Stimulated activated CD8-positive, alpha-beta memory T cell treated with anti-CD3 and anti-CD28 coated beads, Interleukin-7, amount 100 ng/mL, for 1 hour (primary cell): ENCODE measurements at regions not wholly inside any gene's neighbourhood (a gene's known extent, or its start where the extent isn't known, plus 50 kb on each side); places are given as distances from the start of the nearest gene placed in this dataset.

Experiments used
- DNase-seq, 2 donors: peaks; one replicate each; pipeline ENCODE4 v3.0.0-alpha.2; 2020; ENCODE audit warnings: low read depth in 2 of 2

- no peak for DNase-seq
Observed at GRCh38 chr16:85291302-85292148, 179.3 kb upstream of the CIBAR2 start.

DNA sequence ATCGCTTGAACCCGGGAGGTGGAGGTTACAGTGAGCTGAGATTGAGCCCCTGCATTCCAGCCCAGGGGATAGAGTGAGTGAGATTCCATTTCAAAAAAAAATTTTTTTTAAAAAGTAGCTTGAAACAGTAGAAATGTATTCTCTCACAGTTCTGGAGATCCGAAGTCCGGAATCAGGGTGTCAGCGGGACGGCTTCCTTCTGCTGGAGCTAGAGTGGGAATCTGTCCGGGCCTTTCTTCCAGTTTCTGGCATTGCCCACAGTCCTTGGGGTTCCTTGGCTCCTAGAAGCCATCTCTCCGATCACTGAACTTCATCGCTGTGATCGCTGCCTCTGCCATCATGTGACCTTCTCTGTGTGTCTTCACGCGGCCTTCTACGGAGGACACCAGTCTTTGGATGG lies 181.2 kb upstream of the CIBAR2 start:
- no peak for DNase-seq

DNA sequence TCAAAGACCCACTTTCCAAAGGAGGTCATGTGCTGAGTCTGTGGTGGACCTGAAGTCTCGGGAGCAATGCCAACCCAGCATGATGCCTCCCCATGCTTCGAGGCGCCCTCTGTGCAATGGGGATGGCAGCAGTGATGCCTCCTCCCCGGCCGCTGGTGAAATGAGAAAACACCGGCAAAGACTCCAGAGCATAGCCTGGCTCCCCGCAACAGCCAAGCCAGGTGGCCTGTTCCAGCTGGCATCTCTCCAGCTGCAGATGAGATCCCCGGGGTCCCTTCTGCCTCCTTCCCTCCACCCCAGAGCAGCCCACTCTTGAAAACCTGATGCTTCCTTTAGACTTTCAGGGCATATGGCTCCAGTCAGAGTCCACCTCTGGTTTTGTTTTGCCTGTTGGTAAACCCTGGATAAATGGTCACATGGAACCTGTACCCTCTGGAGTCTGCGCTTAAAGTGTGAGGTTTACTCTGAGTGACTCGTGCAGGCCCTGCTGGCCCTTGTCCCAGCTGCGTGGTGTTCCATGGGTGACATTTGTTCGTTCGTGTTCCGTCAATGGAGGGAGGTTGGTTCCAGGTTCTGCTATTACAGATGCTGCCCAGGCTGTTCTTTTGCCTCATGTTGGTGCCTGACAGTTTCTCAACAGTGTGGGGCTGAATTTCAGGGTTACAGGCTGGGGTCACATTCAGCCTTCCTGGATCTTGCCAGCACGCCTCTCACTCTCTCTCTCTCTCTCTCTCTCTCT lies 181.8 kb upstream of the CIBAR2 start:
- DNase-seq = no peak

DNA sequence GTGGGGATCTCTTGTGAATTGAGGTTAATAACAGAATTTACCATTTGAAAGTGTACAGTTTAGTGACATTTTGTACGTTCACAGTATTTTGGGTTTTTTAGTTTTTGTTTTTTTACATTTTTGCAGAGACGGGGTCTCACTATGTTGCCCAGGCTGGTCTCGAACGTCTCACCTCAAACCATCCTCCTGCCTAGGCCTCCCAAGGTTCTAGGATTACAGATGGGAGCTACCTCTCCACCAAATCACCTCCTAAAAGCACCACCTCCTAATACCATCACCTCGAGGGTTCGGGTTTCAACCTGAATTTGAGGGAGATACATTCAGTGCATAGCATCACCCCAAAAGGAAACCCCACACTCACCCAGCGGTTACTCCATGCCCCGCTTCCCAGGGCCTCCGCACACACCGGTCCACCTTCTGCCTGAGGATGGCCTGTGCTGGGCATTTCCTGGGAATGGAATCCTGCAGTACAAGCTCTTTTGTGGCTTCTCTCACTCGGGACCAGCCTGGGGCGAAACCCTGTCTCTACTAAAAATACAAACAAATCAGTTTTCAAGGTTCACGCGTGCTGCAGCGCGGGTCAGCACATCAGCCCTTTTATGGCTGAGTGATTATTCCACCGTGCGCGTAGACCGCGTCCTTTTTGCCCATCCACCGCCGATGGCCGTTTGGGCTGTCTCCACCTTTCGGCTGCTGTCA lies 182.7 kb upstream of the CIBAR2 start:
- DNase-seq = no peak

- no peak for DNase-seq
Observed at GRCh38 chr16:85296859-85297660, 184.8 kb upstream of the CIBAR2 start.

GRCh38 chr16:85297881-85298280 lies 185.6 kb upstream of the CIBAR2 start:
- no peak for DNase-seq

GRCh38 chr16:85300406-85300968 lies 188.2 kb upstream of the CIBAR2 start:
- no peak for DNase-seq

GRCh38 chr16:85301231-85301630 lies 189.0 kb upstream of the CIBAR2 start:
- no peak for DNase-seq

- no peak for DNase-seq
Observed at GRCh38 chr16:85302018-85302847, 190.0 kb upstream of the CIBAR2 start.

DNA sequence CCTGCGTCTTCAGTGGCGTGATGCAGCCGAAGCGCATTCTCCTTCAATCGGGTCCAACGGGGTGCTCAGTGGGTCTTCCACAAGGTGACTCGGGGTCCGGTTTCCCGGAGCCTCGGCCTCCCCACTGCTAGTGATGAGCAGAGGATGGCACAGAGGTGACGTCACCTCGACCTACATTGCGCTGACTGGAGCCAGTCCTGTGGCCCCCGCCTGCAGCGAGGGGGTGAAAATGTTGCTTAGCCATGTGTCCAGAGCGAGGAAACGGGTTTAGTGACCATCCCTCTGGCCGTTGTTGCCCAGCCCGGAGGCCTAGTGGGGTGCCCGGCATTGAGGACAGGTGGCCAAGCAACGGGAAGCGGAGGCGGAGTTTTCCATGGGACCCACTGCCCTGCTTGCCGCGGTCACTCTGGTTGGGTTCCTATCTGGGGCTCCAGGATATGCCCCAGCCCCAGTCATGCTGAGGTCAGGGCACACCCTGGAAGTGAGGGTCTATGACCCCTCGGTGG lies 190.6 kb upstream of the CIBAR2 start:
- DNase-seq = no peak

DNA sequence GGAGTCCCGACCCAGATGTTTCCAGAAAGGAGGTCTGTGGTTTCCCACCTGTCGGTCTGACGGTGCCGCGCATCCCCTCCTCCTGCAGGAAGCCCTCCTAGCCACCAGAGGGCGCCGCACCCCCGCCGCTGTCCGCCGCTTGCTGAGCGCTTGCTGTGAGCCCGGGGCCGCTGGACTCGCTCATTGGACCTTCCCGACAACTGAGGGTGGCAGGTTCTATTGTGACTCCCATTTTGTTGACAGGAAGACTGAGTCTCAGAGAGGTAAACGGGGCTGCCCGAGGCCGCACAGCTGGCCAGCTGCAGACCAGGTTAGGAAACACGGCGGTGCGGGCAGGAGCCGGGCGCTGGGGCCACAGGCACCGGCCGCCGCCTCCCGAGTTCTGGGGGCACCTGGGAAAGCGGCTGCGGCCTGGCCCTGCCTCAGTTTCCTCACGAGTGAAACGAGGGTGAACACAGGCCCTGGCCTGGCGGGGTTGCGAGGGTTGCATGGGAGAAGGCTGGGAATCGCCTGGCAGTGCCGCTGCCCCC lies 191.1 kb upstream of the CIBAR2 start:
- DNase-seq = peak; percentile 43 to 59

- DNase-seq = no peak
Observed at GRCh38 chr16:85304337-85304736, 192.1 kb upstream of the CIBAR2 start.

GRCh38 chr16:85306071-85306792 lies 194.0 kb upstream of the CIBAR2 start:
- peak; percentile 45 to 49 for DNase-seq

GRCh38 chr16:85306793-85307551 lies 194.7 kb upstream of the CIBAR2 start:
- no peak for DNase-seq

DNA sequence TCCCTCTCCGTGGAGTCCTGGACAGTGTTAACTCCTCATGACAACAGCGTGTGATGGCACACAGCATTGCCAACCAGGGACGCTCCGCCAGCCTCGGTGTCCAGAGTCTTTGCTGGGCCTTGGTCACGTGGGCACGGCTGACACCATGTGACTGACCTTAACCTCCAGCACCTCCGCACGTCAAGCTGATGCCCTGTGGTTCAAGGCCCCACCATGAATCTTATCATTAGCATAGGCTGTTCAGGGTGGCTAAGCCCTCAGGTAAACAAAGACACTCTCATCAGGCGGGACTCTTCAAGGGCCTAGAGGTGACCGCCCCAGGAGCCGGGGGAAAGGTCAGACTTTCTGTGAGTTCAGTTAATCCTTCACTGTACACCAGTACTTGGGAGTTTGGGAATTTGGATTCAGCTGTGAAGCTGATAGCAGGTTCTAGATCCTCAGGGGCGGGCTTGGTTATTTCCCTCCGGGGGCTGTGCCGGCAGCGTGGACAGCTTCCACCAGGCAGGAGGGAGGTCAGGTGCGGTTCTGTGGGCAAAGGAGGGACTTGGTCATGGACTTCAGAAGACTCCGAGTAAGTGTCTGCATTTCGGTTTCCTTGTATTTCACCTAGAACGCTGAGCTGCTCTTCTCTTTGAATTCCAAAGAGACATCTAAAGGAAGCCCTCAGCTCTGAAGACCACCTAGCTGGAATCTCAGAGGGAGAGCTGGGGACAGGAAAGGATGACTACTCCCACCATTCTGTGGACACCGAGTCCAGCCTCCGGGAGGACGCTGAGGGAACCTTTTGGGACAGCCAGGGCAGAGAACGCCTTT lies 195.5 kb upstream of the CIBAR2 start:
- no peak for DNase-seq

DNA sequence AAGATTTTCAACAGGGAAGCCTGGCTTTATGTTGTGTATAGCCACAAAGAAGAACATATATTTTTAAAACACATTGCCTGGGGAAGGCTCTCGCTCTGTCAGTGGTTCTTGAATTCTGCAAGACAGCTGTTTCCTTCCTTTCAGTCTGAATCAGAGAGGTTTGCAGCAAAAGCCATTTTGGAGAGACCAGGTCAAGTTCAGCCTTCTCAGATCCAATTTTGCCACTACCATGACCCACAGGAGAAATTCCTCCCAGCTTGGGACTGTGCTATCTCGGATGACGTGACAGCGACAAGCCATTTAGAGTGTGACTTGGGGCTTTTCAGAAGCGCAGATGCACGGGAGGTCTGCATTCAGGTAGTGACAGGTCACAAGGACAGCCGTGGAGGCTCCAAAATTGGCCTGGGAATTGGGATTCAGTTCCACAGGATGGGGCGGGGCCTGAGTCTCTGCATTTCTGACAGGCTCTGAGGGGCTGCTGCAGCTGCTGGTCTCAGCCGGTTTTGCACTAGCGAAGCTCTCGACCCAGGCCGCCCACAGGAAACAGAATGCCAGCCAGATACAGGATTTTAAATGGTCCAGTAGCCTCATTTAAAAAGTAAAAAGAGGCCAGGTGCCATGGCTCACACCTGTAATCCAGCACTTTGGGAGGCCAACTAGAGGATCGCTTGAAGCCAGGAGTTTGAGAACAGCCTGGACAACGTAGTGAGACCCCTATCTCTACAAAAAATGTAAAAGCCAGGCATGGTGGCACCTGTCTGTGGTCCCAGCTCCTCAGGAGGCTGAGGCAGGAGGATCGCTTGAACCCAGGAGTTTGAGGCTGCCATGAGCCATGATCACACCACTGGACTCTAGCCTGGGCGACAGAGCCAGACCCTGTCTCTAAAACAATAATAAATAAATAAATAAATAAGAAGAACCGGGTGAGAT lies 196.6 kb upstream of the CIBAR2 start:
- no peak for DNase-seq
